ENCODE measurements at regions not wholly inside any gene's neighbourhood (a gene's known extent, or its start where the extent isn't known, plus 50 kb on each side); places are given as distances from the start of the nearest gene placed in this dataset.

DNA sequence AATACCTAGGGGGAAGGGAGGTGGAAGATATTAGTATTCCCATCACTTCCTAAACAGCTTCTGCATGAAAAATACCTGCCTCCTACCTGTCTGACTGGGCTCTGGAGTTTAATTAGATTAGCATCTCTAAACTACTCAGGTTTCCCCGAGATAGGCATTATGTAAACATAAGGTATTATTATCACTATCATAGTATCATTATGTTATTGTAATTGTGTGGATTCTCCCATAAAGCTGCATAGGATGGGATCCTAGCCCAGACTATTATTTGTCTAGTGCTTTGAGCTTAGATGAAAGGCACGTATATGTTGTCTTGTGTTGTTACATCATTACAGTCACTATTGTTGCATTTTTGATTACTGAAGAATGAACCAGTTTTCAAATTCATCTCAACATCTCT is 115.2 kb upstream of the SOX21 start:
- DNase-seq (ENCODE audit: low spot score in 2 of 2), result no peak
- H3K27ac ChIP-seq, result no peak overlapping the region
- no peaks in the 10 kb centered on the region for H3K4me1 ChIP-seq
- no peaks in the 10 kb centered on the region for H3K9me3 ChIP-seq
- no peak for TF ChIP-seq POLR2AphosphoS5 (IDR thresholded peaks at IDR 0.05)
- no peak for TF ChIP-seq EP300 (IDR thresholded peaks at IDR 0.05)
- TF ChIP-seq, protein P1, sequence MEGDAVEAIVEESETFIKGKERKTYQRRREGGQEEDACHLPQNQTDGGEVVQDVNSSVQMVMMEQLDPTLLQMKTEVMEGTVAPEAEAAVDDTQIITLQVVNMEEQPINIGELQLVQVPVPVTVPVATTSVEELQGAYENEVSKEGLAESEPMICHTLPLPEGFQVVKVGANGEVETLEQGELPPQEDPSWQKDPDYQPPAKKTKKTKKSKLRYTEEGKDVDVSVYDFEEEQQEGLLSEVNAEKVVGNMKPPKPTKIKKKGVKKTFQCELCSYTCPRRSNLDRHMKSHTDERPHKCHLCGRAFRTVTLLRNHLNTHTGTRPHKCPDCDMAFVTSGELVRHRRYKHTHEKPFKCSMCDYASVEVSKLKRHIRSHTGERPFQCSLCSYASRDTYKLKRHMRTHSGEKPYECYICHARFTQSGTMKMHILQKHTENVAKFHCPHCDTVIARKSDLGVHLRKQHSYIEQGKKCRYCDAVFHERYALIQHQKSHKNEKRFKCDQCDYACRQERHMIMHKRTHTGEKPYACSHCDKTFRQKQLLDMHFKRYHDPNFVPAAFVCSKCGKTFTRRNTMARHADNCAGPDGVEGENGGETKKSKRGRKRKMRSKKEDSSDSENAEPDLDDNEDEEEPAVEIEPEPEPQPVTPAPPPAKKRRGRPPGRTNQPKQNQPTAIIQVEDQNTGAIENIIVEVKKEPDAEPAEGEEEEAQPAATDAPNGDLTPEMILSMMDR (IDR thresholded peaks at IDR 0.05), result no peak
- no peak for TF ChIP-seq POLR2A (IDR thresholded peaks at IDR 0.05)
- no peaks in the 10 kb centered on the region for H3K27me3 ChIP-seq
- H3K36me3 ChIP-seq, result no peaks in the 10 kb centered on the region
- no peak overlapping the region for H3K4me3 ChIP-seq
- WGBS, result 64% methylated on average over 2 of the region's 2 CpGs

DNA sequence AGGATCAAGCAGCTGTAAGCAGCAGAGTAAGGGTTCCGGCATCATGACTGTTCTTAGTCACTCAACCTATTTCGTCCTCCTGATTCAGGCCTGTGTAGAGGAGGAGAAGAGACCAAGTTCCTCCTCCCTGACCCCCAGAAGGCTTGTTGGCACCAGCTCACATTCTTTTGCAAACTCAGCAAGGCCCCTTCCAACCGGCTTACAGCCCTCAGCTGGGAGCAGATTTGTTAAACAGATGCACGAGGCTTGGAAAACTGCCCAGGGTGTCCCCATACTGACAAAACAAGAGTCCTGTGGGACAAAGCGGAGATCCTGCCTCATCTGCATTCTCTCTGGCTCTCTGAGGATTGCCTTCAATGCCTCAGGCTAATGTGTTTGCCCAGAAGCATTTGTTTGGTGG is 113.2 kb upstream of the SOX21 start:
- no peaks in the 10 kb centered on the region for H3K36me3 ChIP-seq
- no peak for TF ChIP-seq POLR2AphosphoS5 (IDR thresholded peaks at IDR 0.05)
- no peak for TF ChIP-seq EP300 (IDR thresholded peaks at IDR 0.05)
- TF ChIP-seq, protein P1 (IDR thresholded peaks at IDR 0.05), result no peak
- no peak for TF ChIP-seq POLR2A (IDR thresholded peaks at IDR 0.05)
- 45% methylated on average over 5 of the region's 5 CpGs for WGBS
- peak in 1 of 2 donors; percentile 71 for DNase-seq (ENCODE audit: low spot score in 2 of 2)
- no peak overlapping the region for H3K4me3 ChIP-seq
- H3K27me3 ChIP-seq, result no peaks in the 10 kb centered on the region
- H3K9me3 ChIP-seq, result no peaks in the 10 kb centered on the region
- no peak overlapping the region for H3K27ac ChIP-seq
- no peaks in the 10 kb centered on the region for H3K4me1 ChIP-seq

DNA sequence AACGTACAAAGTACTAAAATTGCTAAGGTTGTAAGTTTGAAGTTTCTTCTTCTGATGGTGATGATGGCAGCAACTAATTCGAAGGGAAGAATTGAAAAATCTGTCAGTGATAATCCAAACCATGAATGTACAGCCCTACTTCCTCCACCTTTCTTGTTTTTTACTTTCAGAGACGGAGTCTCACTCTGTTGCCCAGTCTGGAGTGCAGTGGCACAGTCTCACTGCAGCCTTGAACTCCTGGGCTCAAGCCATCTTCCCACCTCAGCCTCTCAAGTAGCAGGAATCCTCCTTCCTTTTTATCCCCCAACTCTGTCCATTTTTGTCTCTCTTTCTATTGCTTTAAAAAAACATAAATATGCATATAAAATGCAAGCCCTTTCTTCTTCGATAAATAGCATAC is 112.3 kb upstream of the SOX21 start:
- 88% methylated on average over 4 of the region's 4 CpGs for WGBS
- no peaks in the 10 kb centered on the region for H3K4me1 ChIP-seq
- no peaks in the 10 kb centered on the region for H3K27me3 ChIP-seq
- H3K4me3 ChIP-seq, result no peak overlapping the region
- H3K27ac ChIP-seq, result no peak overlapping the region
- TF ChIP-seq POLR2A (IDR thresholded peaks at IDR 0.05), result no peak
- no peak for TF ChIP-seq POLR2AphosphoS5 (IDR thresholded peaks at IDR 0.05)
- TF ChIP-seq, protein P1 (IDR thresholded peaks at IDR 0.05), result no peak
- no peak for TF ChIP-seq EP300 (IDR thresholded peaks at IDR 0.05)
- H3K36me3 ChIP-seq, result no peaks in the 10 kb centered on the region
- H3K9me3 ChIP-seq, result no peaks in the 10 kb centered on the region
- no peak for DNase-seq (ENCODE audit: low spot score in 2 of 2)

DNA sequence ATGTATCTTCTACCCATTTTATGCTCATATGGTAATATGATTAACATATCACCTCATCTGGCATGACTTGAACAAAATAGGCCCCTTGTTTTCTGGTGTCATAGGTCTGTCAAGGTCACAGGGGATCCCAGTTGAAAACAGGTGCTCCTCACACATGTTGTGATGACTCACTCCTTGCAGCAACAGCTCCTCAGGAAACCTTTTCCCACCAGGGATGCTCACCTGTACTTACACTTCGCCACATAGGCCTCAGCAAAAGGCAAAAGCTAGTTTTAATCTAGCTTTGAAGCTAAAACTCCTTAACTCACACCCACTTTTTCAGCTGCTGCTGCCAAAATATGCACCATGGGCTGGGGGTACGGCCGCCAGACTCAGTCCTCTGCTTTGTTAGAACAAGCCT is 110.0 kb upstream of the SOX21 start:
- H3K4me3 ChIP-seq, result no peak overlapping the region
- H3K36me3 ChIP-seq, result no peaks in the 10 kb centered on the region
- H3K27ac ChIP-seq, result no peak overlapping the region
- no peaks in the 10 kb centered on the region for H3K4me1 ChIP-seq
- no peak for TF ChIP-seq POLR2AphosphoS5 (IDR thresholded peaks at IDR 0.05)
- TF ChIP-seq, protein P1 (IDR thresholded peaks at IDR 0.05), result no peak
- TF ChIP-seq EP300 (IDR thresholded peaks at IDR 0.05), result no peak
- TF ChIP-seq POLR2A (IDR thresholded peaks at IDR 0.05), result no peak
- no peak for DNase-seq (ENCODE audit: low spot score in 2 of 2)
- no peaks in the 10 kb centered on the region for H3K9me3 ChIP-seq
- no peaks in the 10 kb centered on the region for H3K27me3 ChIP-seq
- WGBS, result 92% methylated on average over 3 of the region's 3 CpGs

DNA sequence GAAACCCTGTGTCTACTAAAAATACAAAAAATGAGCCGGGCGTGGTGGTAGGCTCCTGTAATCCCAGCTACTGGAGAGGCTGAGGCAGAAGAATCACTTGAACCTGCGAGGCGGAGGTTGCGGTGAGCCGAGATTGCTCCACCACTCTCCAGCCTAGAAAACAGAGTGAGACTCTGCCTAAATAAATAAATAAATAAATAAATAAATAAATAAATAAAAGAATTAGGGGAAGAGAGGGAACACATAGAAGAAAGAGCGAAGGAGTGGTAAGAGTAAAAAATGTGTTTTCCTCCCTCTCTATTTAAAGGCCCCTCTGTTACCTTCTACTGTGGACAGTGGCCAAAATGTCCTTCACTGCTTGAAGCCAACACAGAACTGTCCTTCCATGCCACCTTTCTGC is 103.9 kb upstream of the SOX21 start:
- Histone ChIP-seq H3K27me3 (no peaks in the 10 kb centered on the region), H3K4me3 (no peak overlapping the region), H3K27ac (no peak overlapping the region), H3K4me1 (no peaks in the 10 kb centered on the region), H3K36me3 (no peaks in the 10 kb centered on the region), H3K9me3 (no peaks in the 10 kb centered on the region)
- DNase-seq (ENCODE audit: low spot score in 2 of 2), result no peak
- 98% methylated on average over 7 of the region's 7 CpGs for WGBS
- TF ChIP-seq EP300 (IDR thresholded peaks at IDR 0.05), result no peak
- TF ChIP-seq POLR2A (IDR thresholded peaks at IDR 0.05), result no peak

DNA sequence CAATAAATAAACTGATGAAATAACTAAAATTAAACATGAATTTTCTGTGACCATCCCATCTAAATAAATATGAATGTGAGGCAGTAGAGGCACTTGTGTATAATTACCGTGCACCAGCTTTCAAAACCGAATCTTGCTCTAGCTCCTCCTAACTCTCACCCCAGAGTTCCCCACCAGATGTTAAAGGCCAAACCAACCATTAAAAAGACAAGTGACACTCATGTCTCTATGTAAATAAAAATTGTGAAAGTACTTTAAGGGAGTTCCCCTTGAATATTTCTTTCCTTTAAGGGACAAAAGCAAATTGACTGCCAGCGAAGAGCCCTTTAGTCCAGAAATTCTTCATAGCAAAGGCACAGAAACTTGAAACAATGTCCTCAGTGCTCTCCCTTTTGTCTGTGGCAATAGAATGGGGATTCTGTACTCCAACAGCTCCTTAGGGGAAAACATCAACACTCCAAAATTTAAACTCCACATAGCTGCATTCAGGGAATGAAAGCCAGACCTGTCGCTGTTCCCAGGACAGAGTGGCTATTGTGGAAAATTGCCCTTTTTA is 101.7 kb upstream of the SOX21 start:
- Histone ChIP-seq H3K4me1 (no peaks in the 10 kb centered on the region), H3K9me3 (no peaks in the 10 kb centered on the region), H3K4me3 (no peak overlapping the region), H3K27me3 (no peaks in the 10 kb centered on the region), H3K36me3 (no peaks in the 10 kb centered on the region), H3K27ac (no peak overlapping the region)
- TF ChIP-seq, protein P1 (IDR thresholded peaks at IDR 0.05), result no peak
- TF ChIP-seq EP300 (IDR thresholded peaks at IDR 0.05) (no peak), POLR2AphosphoS5 (IDR thresholded peaks at IDR 0.05) (no peak), POLR2A (IDR thresholded peaks at IDR 0.05) (no peak)
- no peak for DNase-seq (ENCODE audit: low spot score in 2 of 2)
- WGBS, result 82% methylated on average over 4 of the region's 4 CpGs

Data from suprapubic skin (tissue), 4 donors.